ENCODE measurements at regions not wholly inside any gene's neighbourhood (a gene's known extent, or its start where the extent isn't known, plus 50 kb on each side); places are given as distances from the start of the nearest gene placed in this dataset.

- TF ChIP-seq CHD2 (IDR thresholded peaks at IDR 0.05; ENCODE audit: low read length) (no peak), EZH2 (IDR thresholded peaks at IDR 0.05; ENCODE audit: low read depth, low read length, severe bottlenecking) (no peak)
These were observed 103.8 kb upstream of the HPF1 start (continued) for GRCh38 chr4:169861593-169861992.

Measured in H1 (cell line).